Cardiac septum (tissue), 1 donor: ENCODE measurements at regions not wholly inside any gene's neighbourhood (a gene's known extent, or its start where the extent isn't known, plus 50 kb on each side); places are given as distances from the start of the nearest gene placed in this dataset.

ENCODE experiments used
- DNase-seq: peaks from one replicate; pipeline ENCODE4 v3.0.0-alpha.2; 2020; ENCODE audit warnings: low spot score
- intact Hi-C: fragments of 100-400 bp; cut with DNase I; formaldehyde crosslinking; loops from one replicate; pipeline ENCODE4 v1.14.0; 2022
- donor health status: DM: no; HTN: no; CAD: no.

DNA sequence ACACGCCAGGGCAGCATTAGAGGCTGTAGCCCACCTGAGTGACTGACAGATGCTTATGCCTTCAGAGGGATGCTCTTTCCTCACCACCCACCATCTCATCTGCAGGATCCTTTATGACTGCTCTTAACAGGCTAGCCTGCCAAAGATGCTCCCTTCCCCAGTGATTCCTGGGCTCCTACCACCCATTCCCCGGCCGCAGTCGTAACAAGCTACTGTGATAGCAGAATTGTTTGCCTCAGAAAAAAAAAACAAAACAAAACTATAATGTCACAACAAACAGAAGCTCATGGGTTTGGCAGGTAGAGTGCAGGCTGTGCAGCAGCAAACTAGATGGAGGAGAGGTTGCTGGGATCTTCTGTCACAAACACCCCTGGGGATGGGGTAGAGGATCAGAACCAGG lies 343.9 kb upstream of the ZMIZ1 start:
- intact Hi-C loops: no loop called here
- DNase-seq: peak; percentile 55

DNA sequence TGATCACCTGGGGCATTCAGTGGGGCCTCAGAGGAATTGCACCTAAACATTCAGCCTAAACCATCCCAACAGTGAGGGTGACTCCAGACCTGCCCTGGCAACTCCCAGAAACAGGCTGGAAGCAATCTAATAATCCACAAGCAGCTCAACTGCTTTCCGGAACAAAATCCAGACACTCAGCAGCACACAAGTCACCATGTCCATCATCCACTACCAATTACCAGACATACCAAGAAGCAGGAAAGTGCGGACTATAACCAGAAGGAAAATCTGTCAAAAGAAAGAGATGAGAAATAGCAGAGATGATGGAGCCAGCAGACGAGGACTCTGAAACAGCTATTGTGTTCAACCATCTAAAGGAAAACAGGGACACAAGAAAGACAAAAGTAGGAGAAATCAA lies 342.6 kb upstream of the ZMIZ1 start:
- intact Hi-C loops: no loop called here
- peak; percentile 10 for DNase-seq

DNA sequence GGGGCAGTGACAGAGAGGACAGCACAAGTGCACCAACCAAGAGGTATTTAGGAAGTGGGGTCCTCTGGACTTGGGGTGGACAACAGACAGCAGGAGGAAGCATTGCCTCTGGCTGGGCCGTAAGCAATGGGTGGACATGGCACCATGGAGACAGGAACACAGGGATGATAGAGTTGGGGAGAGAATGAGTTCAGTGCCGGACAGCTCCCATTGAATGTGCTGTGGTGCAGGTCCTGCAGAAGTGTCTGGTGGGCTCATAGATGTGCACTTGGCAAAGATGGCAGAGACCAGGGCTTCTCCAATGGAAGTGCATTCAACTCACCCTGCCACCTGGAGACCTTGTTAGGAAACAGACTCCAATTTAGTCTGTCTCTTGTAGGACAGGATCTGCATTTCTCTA lies 341.5 kb upstream of the ZMIZ1 start:
- intact Hi-C loops: no loop called here
- peak; percentile 49 for DNase-seq

DNA sequence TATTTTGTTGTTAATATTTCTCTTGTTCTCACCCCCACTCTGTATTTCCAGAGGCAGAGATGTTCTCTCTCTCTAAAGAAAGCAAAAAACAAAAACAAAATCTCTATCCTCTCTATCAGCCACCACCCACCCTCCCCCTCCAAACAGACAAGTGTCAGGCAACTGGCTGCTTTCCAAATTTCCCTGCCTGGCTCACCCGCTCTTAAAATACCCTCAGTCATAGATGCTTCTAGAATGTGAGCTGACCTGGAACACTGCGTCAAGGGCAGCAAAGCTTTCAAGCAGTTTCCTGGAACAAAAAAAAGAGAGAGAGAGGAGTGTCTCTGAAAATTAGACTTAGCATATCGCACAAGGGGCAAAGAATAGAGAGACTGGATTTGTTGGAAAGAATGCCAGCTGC lies 341.0 kb upstream of the ZMIZ1 start:
- intact Hi-C loops: no loop called here
- DNase-seq: peak; percentile 79

DNA sequence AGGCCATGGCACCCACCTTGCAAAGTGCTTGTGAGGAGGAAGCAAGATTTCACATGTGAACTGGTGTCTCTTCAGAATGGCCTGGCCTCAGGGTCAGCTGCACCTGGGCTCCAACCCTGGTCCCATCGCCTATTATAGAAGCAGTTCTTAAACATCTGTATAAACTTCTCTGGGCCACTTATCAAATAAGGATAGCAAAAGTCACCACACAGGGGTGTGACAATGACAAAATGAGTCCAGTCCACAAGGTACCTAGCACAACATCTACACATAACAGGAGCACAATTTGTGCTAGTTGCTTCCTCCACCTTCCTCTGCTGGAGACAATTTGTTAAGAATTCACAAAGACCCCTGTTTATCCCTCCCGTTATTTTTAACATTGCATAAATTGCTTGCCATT lies 340.6 kb upstream of the ZMIZ1 start:
- DNase-seq: peak; percentile 69
- intact Hi-C loops: no loop called here

DNA sequence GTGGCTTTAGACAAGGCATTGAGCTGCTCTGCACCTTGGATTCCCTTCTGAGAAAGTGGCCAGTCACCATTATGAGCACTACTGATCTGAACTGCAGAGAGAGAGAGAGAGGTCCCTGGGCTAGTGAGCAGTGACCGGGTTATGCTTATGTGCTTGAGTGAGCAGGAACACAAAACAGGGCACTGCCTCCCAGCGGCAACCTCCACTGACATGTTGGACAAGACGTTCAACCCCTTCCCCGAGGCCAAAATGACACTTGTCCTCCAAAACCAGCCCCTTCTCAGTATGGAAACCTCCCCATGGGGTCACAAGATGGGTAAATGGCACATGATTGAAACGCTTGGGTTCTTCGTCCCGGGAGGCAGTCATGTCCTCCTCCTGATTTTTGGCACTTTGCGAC lies 339.4 kb upstream of the ZMIZ1 start:
- DNase-seq: peak; percentile 56
- intact Hi-C loops: no loop called here

DNA sequence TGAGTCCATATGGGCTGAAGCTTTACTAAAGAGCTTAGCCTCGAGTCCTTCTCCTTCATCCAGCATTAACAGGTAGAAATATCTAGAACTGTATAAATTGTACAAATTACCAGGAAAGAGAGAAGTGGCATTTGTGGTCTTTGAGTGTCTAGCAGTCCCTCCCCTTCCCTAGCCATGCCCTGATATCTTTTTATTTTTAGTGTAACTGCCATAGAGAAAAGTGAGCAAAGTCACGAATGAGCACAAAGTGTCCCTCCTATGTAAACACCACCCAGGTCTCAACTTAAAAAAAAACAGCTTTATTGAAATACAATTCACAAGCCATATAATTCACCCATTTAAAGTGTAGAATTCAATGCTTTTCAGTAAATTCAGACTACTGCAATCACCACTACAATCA lies 339.0 kb upstream of the ZMIZ1 start:
- no peak for DNase-seq
- intact Hi-C loops: no loop called here

DNA sequence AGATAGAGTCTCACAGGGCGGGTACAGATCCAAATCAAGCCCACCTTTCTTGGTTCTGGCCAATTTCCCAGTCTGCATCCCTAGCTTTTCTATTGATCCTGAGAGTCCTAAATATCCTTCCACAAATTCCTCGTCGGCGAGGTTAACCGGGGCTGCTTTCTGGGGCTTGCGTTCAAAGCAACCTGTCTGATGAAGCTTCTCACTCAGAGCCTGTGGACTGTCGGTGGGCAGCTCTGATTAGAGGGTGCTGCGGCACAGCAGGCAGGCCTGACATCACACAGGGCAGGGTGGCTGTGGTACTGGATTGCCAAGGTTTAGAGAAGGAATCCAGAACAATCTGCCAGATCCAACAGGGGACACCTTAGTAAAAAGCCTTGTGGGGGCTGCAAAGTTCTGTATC lies 338.0 kb upstream of the ZMIZ1 start:
- intact Hi-C loops: no loop called here
- DNase-seq: peak; percentile 65

DNA sequence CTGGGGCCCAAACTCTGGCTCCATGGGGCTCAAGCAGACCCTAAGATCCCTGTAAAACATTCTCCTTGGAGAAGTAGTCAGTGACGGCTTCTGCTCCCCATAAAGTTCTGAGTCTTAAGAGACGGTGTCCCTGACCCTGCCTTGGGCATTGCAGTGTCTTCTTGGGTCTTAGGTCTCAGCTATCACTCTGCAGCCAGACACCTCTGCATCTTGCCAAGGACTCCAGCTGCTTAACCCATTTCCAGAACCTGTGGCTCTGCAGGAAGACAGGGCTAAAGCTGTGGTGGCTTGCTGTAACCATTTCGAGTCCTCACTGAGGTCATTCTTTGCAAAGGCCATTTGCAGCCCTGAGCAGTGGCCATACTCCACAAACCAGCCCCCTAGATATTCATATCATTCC lies 337.1 kb upstream of the ZMIZ1 start:
- intact Hi-C loops: no loop called here
- peak; percentile 55 for DNase-seq

DNA sequence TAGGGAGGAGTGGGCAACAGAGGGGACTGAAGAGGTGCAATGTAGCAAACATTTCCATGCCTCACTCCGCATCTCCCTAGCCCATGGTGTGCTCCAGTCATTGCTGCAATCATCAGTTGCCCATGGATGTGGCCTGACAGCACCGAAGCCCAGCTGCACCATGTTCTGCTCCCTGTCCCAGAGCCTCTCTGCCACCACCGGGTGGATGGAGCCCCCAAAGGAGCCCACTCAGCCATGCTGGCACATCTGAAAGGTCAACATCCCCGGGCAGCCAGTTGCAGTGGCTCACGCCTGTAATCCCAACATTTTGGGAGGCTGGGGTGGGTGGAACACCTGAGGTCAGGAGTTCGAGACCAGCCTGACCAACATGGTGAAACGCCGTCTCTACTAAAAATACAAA lies 336.4 kb upstream of the ZMIZ1 start:
- DNase-seq: peak; percentile 63
- intact Hi-C loops: no loop called here

DNA sequence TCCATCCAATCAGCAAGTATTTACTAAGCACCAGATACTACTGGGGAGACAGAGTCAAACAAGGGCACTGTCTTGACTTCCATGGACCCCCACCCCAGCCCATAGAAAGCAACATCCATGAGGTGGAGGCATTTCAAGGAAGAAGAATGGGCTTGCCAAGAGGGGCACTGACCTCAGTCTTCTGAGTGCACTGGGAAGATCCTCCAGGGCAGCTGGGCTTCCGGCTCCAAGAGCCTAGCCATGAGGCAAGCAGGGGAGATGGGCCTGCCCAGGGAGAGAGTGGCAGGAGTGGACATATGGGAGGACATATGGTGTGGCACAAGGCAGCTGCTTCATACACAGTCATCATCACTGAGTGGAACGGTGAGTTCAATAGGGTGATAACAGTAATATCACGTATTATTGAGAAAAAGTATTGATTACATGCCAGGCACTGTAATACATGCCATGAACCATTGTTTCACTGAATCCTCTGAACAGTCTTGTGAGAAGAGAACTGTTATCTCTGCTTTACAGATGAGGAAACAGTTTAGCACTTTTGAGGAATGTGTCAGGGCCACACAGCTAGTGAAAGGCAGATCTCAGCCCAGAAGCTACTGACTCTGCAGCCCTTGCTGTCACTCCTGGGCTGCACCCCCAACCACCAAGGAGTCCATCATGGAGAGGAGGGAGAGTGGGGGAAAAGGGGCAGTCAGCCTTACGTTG lies 331.7 kb upstream of the ZMIZ1 start:
- DNase-seq: peak; percentile 20
- intact Hi-C loops: no loop called here

DNA sequence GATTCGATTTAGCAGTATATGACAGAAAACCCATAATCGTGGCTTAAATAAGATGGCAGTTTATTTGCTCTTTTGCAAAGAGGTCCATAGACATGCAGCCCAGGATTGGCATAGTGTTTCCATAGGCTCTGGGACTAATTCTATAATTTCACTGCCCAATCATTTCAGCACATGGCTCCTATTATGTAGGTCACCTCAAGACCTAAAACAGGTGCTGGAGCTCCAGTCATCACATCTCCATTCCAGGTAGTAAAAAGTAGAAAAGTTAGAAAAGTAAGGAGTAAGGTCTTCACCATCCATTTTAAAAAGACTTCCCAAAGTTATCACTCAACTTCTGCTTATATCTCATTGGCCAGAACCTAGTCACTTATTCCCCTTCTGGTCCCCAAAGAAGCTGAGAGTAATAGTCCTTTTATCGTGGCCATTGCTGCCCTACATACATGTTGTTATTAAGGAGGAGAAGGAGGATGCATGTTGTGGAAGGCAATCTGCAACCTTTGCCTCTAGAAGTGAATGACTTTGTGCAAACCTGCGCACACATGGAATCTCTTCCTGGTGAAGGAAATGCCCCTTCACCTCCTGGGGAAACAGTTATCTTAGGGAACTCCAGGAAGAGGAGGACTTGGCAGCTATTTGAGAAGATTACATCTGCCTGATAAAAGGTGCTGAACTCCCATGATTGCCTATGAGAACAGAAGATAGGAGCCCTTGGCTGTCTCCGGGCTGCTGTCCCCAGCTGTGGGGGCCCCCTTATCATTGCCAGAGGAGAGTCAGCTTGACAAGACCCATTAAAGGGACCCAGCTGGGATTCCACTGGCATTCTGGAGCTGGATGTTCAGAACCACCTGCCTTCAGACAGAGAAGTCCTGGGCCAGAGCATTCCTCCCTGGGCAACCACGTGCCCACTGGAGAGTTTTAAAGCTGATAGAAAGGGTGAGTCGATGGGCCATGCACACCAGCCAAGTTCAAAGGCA lies 330.6 kb upstream of the ZMIZ1 start:
- DNase-seq: peak; percentile 31
- intact Hi-C loops: no loop called here

DNA sequence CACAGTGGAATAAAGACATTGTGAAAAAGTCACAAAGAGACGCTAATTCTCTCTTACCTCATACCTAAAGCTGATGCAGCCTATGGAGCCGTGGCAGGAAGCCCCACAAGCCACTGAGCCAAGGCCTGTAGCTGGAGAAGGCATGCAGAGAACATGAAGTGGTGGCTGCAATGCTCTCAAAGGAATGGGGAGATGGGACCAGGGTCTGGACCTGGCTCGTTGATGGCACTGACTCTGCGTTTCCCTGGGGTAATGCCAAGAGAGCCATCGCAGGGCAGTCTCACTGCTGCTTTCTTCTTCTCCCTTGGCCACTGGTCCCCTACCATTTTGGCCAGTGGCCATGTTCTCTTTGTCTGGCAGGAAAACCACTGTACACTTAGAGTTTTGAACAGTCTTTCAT lies 329.9 kb upstream of the ZMIZ1 start:
- intact Hi-C loops: no loop called here
- peak; percentile 47 for DNase-seq

DNA sequence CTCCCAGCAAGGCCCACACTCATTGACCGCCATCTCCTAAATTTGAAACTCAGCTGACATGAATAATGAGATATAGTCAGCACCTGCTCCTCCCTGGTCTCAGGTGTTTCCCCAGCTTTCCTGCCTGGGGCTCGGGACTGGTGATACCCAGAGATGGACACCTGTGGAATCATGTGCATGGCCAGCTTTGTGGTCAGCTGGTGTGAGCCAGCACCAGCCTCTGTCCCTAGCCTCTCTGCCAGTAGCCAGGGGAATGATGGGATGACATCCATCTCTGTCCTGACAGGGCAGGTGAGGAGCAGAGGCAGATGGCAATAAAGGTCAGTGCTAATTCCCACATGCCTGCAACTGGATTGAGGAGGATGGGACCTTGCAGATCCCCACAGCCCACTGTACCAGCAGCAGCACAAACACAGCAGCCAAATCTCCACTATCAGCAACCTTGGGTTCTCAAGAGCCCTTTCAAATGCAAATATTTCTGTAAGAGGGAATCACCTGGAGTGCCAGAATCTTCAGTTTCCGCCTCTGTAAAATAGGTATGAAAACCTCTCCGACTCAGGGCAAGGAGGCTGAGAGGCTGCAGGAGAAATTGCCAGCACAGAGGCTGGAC lies 329.2 kb upstream of the ZMIZ1 start:
- peak; percentile 64 for DNase-seq
- intact Hi-C loops: no loop called here

DNA sequence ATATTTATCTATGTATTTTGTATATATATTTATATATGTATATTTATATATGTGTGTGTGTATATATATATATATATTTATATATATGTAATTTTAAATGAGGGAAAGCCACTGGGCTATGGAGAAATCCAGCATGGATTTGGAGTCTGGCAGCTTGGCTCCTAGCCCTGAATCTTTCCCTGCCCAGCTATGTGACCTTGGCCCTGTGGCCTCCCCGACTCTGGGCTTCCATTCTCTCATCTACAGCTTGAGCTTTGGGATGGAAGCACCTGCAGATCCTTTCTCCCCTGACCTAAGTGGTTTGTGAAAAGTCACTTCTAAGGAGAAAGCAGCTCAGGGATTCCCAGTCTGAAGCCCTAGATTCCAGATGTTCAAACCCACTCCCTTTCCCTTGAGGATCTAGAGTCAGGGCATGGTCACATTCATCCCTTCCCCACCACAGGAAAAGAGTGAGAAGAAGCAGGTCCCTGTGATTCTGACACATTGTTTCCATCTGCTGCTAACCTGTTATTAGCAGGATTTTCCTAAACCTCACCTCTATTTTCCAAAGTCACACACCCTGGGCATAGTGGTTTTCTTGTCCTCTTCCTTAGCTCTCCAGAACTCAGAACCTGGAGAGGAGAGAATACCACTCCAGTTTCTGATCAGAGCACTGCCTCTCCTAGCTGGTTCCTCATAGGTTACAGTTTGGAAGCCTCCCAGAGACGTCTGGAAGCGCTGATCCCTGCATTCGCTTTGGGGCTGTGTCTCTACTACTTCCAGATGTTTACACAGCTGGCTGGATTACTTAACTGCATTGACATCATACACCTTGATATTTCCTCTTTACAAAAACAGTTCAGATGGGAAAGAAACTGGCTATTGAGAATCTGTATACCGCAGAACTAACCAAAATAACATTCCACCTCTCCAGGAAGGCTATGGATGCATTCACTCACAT lies 327.5 kb upstream of the ZMIZ1 start:
- intact Hi-C loops: no loop called here
- no peak for DNase-seq

DNA sequence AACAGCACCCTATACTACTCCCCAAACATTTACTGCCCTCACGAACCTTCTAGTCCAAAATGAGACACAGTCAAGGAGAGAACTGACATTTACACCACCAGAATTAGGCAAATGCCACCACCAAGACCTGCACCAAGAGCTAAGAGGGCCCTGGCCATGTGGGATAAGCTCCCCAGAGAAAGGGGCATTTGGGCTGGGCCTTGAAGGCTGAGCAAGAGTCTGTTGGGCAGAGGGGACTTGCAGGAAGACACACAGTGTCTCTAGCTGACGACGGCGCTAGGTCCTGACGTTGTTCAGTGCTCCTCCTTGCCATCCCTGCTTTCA lies 326.4 kb upstream of the ZMIZ1 start:
- intact Hi-C loops: no loop called here
- no peak for DNase-seq

DNA sequence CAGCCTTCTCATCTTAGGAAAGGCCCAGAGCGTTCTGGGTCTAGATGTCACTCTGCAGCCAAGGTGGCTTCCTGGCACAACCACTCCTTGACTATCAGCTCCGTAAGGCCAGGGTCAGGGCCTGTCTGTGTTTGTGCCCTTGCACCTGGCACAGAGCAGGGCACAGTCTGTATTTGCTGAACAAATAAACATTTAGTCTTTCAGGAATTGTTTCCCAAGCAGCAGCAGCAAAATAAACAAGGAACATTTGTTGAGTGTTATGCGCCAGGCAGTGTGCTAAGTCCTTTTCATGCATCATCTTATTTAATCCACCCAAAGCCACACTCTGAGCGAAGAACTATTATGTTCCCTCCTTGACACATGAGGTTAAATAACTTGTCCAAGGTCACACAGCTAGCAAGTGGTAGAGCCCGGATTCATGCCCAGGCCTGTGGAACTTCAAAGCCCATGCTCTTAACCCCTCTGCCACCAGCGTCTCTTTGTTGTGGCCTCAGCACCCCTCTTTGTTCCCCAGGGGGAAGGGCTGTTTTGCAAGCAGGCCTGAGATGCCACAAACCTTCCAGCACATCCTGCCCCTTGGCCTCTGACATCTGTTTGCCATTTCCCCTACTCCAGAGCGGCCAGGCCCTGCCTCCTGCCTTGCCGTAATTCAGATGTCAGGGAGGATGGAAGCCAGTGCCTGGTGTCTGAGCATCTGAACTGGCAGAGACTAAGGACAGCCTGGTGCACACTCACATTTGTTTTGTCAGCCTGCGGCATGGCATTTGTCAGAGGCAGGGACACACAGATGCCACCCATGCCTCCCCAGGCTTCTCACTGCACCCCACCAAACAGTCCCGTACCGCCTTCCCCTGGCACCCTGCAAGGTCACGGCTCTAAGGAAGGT lies 325.8 kb upstream of the ZMIZ1 start:
- intact Hi-C loops: no loop called here
- DNase-seq: no peak

DNA sequence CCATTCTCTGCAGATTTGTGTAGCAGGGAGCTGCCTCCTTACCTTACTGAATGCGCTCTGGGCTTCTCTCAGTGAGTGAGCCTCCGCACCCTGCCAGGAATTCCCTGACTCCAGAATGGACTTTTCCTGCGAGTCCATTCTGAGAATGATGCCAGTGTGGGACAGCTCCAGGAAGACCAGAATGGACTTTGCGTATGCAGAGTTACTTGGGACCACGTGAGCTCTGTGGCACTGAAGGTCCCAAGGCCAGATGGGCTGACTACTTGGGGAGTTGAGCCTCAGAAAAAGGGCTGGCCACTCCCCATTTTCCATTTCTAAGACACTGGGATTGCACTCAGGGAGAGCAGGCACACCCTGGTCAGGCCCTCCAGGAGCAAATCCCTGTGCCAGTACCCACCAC lies 324.7 kb upstream of the ZMIZ1 start:
- intact Hi-C loops: no loop called here
- DNase-seq: no peak
